CD1c-positive myeloid dendritic cell (primary cell): ENCODE measurements at regions not wholly inside any gene's neighbourhood (a gene's known extent, or its start where the extent isn't known, plus 50 kb on each side); places are given as distances from the start of the nearest gene placed in this dataset.
"Not testable (repeated sequence)": the region's sequence is repeated elsewhere in the genome, so short reads cannot be mapped to it uniquely, and the experiment has no call there.

Experiments used
- DNase-seq: peaks from one replicate; pipeline ENCODE4 v3.0.0-alpha.2; 2016; ENCODE audit errors: extremely low spot score

DNA sequence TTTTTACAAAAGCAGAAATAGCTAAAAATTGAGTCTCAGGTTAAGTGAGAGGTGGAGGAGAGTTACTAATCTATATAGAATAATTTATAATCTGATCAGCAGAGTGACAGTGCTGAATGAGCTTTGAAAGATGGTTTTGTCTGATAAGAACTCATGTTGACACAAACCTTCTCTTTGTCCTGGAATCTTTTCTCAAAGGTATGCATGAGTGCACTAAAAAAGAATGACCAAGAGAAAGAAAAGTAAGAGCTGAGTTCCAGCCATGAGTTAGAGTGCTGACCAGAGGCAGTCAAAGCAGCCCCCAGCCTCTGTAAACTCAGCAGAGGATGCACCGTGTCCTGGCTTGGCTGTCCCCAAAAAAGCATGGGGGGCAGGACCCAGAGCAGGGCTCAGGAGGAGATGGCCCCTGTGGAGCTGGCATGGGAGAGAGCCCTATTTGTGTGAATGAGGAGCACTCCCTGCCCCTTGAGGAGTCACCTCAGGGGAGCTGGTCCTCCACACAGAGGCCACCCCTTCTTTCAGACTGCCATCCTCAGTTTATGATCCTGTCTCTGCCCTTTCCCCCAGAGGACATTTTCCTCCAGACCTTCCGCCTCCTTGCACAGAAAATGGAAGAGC lies 129.8 kb downstream of the SEC23A start:
- no peak for DNase-seq

DNA sequence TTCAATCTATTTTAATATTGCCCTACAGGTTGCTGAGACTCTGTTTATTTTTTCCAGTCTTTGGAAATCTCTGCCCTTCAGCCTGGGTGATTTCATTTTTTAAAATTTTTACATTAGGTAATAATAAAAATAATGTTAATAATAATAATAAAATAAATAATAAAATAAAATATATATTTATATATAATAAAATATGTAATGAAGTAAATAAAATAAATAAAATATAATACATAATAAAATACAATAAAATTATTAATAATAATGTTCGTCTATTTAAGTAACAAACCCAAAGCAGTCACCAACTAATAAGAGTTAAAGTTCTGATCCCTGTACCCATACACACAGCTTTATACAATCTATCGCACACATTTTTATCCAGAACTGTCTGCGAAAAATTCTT lies 130.5 kb downstream of the SEC23A start:
- DNase-seq, result no peak

DNA sequence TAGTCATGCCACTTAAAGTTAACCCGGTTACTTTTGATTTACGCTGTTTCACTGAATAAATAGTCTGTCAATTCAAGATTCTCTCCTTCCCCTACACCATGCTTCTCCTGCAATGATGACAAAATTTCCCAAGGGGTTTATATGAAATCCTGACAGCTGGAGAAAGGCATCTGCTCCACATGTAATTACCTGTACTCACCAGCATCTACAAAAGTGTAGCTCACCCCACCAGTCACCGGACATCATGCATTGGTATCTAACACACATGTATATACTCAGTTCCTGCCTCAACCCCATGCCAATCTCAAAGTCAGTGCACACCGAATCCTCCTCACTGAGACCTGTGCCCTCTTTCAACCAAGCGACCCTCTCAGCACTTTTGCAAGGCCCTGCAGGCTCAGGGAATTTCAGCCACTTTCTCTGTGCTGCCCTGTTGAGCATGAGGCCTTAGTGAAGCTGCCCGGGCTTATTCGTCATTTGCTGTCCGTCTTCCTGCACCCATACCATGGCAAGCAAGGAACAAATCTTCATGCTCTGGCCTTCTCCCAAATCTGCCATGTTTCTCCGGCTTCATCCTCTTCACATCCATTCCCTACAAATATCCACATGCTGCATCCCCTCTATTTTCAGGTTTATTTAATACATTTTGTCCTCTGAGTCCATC lies 131.6 kb downstream of the SEC23A start:
- no peak for DNase-seq

DNA sequence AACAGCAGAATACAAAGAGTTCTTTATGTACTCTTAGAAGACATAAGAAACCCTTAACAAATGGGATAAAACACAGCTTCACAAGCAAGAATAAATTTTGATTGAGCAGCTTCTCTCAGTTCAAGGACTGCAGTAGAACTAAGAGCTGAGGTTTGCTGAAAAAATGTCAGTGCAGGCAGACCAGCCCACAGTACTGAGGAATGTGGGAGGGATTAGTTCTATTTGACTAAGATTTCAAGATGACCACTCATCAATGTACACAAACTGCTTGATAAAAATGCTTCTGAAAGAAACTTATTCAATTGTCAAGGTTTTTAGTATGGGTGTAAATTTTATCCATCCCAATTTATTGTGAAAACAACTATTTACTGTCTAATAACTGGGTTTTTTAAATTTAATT lies 138.4 kb downstream of the SEC23A start:
- no peak for DNase-seq

DNA sequence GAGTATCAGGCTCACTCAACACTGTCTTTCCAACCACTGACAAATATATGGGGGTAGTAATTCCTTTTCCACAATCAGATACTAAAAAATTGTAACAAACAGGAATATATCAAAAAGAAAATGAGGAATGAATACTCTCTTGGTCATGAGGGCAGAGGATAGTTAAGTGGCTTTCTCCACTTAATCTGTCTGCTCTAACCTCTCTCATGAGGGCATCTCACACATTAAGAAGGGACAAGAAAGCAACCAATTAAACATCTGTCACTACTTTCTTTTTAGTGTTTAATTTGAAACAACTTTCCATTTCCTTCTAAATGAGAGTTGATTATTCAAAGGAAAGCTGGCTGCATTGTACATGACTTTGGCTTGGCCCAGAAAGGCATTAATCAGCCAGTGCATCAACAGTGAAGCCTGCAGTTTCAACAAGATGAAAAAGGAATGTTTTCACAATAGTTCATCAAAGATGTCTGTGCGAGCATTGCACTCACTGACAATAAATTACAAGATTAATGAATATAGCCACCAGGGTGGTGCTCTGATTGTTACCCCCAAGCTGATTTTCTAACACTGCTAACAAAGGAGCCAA lies 142.0 kb downstream of the SEC23A start:
- no peak for DNase-seq

DNA sequence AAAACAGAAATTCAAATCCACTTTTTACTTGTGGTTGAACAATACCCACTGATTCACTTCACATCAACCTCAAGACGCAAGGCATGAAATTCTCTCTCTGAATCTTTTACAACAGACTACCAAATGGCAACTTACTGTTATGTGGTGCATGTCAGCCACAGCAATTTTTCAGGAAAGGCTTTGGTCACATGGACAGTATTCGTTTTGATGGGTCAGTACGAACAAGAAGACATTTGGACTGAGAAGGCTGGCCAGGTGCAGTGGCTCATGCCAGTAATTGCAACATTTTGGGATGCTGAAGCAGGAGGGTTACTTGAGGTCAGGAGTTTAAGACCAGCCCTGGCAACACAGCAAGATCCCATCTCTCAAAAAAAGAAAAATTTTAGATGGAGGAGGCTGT lies 144.0 kb downstream of the SEC23A start:
- no peak for DNase-seq

DNA sequence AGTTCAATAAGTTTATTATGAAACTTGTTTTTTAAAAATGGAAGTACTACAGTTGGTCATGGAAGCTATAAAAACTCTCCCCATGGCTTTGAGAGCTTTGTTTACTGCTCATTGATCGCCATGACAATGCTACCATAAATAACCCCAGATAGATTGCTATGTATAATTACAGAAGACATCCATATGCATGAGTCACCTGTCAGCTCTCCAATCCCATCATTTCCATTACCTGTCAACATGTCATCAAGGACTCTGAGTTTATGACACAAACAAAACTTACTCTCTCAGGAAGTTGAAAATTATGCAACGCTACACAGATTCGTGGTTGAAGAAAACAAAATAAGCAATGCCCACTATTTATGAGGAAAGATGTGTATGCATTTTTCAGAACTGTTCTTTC lies 144.4 kb downstream of the SEC23A start:
- no peak for DNase-seq

DNA sequence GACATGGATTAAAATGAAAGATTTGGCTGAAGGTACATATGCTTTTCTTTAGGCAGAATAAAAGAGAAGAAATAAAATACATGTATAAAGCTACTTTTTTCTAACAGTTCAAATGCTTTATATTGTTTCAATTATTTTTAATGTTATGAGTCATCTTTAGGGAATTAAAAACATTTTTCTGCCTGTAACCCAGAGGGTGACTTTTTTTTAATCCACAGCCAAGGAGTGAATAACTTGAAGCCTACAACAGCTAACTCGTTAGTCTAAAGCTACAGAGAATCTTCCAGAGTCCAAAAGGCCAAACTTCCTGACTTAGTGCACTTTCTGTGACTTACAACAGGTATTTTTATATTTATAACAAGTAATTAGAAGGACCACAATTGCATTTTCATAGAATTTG lies 151.6 kb downstream of the SEC23A start:
- DNase-seq, result no peak

DNA sequence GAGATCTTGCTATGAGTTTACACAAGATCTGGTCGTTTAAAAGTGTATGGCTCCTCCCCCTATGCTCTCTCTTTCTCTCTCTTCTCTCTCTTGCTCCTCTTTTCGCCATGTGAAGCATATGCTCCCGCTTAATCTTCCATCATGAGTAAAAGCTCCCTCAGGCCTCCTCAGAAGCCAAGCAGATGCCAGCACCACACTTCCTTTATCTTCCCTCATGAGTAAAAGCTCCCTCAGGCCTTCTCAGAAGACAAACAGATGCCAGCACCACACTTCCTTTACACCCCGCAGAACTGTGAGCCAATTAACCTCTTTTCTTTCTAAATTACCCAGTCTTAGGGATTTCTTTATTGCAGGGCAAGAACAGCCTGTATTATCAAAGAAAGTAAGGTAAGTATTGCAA lies 152.4 kb downstream of the SEC23A start:
- no peak for DNase-seq

DNA sequence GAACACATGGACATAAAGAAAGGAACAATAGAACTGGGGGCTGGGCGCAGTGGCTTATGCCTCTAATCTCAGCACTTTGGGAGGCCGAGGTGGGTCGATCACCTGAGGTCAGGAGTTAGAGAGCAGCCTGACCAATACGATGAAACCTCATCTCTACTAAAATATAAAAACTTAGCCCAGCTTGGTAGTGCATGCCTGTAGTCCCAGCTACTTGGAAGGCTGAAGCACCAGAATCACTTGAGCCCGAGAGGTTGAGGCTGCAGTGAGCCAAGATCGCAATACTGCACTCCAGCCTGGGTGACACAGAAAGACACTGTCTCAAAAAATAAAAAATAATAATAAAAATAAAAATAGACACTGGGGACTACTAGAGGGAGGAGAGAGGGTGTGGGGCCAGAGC lies 154.5 kb downstream of the SEC23A start:
- DNase-seq, result no peak

DNA sequence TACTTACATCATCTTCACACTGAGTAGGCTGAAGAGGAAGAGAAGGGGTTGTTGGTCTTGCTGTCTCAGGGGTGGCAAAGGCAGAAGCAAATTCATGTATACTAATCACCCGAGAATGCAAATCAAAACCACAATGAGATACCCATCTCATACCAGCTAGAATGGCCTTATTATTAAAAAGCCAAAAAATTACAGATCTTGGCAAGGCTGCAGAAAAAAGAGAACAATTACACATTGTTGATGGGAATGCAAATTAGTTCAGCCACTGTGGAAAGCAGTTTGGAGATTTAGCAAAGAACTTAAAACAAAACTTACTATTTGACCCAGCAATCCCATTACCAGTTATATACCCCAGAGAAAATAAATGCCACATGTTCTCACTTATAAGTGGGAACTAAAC lies 154.9 kb downstream of the SEC23A start:
- no peak for DNase-seq

DNA sequence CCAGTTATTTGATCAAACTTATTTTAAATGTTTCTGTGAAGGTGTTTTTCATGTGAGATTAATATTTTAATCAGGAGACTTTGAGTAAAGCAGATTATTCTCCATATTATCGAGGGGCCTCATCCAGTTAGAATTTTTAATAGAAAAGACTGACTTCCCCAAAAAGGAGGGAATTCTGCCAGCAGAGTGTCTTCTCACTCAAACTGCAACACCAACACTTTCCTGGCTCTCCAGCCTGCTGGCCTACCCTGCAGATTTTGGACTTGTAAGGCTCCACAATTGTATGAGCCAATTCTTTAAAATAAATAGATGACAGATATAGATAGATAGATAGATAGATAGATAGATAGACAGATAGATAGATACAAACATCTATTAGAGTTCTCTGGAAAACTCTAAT lies 155.7 kb downstream of the SEC23A start:
- no peak for DNase-seq

DNA sequence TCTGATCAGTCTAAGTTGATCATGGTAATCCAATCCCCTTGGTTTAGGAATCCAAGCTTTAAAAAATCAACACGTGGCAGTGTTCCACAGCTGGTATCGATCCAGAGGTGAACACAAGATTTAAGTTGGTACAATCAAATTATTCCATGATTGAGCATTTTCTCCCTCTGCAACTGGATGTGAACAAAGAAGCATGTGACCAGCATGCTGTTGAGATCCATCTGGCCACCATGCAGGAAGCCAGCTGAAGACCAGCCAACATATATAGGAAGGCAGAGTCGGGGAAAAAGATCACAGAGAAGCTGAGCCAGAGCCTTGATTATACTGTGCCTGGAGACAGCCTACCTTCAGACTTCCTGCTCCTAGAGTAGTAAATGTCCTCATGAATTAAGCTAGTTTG lies 158.3 kb downstream of the SEC23A start:
- DNase-seq, result no peak

DNA sequence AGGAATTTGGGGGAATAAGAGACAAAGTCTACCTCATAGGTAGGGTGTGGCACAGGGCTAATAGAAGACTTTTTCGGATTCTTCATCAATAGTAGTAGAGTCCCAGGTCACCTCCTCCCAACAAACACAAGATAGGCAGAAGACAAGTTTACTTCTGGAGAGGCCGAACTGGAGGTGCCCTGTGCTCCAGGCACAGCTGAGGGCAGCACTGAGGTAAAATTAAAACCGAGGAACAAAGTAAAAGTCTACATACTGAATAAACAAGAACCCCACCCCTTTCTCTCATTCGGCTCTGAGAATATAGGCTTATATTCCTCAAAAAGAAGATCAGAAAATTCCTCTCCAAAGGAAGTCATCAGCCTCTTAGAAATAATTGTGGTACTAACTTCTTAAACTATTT lies 161.5 kb downstream of the SEC23A start:
- no peak for DNase-seq

DNA sequence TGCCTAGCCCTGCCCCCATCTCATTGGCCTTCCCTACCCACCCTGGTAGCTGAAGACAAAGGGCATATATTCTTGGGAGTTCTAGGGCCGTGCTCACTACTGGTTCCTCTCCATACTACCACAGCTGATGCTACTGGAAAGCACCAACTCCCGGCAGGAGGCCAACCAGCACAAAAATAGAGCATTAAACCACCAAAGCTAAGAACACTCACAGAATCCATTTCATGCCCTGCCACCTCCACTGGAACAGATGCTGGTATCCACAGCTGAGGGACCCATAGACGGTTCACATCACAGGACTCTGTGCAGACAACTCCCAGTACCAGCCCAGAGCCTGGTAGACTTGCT lies 170.4 kb downstream of the SEC23A start:
- not testable (repeated sequence) for DNase-seq

DNA sequence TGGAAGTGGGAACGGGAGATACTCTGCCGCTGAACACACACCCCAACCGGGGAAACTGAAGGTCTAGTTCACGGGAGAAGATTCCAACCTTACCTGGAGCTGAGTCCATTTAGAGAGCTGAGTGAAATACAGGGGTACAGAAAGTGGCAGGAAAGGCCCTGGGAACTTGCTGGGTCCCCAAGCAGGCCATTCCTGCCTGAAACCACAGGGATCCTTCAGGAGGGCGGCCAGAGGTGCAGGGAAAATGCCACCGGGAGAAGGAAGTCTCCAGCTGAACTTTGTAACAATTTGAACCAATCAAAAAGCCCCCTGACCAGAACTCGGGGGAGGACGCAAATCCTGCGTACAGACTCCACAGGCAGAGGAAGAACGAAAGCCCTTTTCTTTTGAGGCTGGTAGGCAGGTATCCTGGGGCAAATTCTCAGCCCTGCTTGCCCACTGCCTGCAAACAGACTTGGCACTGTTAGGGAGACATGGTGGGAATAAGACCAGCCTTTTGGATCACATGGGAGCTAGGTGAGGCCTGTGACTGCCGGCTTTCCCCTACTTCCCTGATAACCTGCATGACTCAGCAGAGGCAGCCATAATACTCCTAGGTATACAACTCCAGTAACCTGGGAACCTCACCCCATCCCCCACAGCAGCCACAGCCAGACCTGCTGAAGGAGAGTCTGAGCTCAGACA lies 170.9 kb downstream of the SEC23A start:
- no peak for DNase-seq

DNA sequence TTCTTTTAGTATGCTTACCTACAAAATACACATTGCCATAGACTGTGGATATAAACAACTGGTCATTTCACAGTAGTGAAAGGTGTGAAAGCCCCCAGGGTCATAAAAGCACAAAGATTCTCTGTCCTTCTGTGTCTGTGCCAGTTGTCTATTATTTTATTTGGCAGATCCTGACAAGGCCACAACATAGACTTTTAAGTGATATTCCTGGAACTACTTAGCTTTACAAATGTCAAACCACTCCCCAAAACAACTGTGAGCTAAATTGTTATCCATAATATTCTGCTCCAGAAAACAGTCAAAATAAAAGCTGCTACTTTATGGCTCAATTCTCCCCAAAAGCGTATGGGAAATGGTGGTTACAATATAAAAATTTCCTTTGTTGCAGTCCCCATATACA lies 172.1 kb downstream of the SEC23A start:
- no peak for DNase-seq

DNA sequence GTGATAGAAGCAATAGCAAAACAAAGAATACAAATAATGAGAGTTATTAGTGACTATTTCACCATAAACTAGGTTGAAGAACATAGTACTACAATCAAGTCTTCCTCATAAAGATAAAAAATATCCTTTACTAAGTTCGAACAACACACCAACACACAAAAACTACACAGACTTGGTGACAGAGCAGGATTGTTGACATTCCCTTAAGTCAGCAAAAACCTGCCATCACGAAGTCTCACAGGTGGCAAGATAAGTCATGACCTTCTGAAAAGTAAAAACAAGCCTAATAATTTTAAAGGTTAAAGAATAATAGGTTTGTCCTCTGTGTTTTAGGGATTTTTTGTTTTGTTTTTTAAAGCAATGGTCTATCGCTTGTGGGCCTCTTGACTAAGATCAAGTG lies 173.0 kb downstream of the SEC23A start:
- no peak for DNase-seq

DNA sequence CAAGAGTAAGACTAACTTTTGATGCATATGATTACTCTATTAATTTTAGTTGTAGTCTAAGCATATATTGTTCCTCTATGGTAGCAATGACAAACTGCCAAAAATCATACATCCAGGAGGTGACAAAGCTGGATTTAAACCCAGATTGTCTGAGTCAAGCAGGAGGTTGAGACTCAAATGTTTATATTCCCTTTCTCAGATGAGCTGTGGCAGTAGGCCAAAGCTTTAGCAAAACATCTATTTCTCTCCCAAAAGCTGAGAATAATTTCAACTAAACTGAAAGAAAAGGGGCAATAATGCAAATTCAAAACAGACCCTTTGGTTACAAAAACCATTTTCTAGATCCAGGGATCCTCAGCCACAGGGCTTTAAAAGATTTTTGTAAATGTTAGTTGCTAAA lies 173.6 kb downstream of the SEC23A start:
- no peak for DNase-seq

DNA sequence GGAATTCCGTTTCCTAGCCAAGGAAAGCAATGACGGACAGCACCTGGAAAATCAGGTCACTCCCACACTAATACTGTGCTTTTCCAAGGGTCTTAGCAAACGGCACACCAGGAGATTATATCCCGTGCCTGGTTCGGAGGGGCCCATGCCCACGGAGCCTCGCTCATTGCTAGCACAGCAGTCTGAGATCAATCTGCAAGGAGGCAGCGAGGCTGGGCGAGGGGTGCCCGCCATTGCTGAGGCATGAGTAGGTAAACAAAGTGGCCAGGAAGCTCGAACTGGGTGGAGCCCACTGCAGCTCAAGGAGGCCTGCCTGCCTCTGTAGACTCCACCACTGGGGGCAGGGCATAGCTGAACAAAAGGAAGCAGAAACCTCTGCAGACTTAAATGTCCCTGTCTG lies 181.1 kb downstream of the SEC23A start:
- not testable (repeated sequence) for DNase-seq

DNA sequence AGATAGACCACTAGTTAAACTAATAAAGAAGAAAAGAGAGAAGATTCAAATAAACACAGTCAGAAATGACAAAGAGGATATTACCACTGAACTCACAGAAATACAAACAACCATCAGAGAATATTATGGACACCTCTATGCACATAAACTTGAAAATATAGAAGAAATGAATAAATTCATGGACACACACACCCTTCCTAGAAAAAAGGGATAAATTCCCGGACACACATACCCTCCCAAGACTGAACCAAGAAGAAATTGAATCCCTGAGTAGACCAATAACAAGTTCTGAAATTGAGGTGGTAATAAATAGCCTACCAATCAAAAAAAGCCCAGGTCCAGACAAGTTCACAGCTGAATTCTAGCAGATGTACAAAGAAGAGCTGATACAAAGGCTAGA lies 187.9 kb downstream of the SEC23A start:
- no peak for DNase-seq

DNA sequence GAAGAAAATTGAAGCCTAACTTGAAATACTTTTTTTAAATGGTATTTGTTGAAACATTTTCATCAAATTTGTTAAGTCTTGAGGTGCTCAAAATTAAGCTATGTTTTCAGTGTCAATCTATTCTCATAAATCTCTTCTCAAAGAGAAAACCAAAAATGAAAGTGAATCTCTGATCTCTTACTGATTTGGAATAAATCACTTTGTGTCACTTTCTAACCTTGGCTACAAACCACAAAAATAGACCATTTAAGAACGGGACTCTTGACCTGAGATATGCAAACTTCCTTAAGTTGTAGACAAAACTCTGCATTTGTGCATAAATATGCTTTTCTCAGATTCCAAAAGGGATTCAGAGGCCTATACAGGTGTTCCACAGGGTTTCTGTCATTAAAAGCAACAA lies 192.9 kb downstream of the SEC23A start:
- DNase-seq, result no peak

DNA sequence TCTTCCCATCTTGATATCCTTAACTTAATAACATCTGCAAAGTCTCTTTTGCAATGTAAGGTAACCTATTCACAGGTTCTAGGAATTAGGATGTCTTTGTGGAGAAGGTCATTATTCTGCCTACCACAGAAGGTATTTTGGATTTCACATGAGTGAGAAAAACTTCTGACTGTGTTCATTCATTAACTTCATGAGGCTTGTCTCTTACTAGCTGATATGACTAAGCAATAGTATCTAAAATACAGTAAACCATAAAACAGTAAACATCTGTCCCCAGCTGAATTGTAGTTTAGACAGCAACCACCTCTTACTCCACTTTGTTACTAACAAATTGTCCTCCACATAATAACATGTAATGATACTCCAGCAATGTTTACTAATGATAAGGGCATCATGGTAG lies 198.1 kb downstream of the SEC23A start:
- no peak for DNase-seq
